ENCODE measurements at regions not wholly inside any gene's neighbourhood (a gene's known extent, or its start where the extent isn't known, plus 50 kb on each side); places are given as distances from the start of the nearest gene placed in this dataset.

DNA sequence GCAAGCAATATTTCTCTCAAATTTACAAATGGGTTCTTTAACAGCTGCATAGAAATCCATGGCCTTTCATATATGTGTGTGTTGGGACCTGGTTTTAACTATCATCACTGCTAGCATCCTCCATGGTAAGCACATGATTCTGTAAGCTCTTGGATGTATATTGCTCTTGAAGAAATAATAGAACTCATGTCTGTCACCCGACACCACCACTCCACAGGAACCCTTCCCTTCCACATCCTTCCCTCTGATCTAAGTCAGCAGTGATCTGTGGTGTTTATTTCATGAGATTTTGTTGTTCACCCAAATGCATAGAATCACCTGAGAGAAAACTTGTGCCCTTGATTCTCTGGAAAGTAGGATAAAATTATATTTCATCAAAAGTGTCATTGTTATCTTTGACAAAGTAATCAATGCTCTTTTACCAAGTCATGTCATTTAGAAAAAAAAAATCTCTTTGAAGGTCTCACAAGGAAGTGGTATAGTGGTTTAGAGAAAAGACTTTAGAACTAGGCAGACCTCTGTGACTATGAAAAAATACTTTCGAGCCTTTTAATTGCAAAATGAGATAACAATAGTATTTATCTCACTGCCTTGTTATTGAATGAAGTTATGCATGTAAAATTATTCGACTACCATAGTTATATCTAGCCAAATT, 649.8 kb upstream of the SLC35B3 start:
- TF ChIP-seq GATA2 (IDR thresholded peaks at IDR 0.05; ENCODE audit: low read depth, low read length) (no peak), GATA3 (IDR thresholded peaks at IDR 0.05; ENCODE audit: low read depth, low read length) (no peak)

Measured in SH-SY5Y (cell line).